Activated naive CD4-positive, alpha-beta T cell treated with anti-CD3 and anti-CD28 coated beads, Interleukin-2, amount 10 ng/mL, durations not matched to agents 7 days and 5 days (primary cell): ENCODE measurements at regions not wholly inside any gene's neighbourhood (a gene's known extent, or its start where the extent isn't known, plus 50 kb on each side); places are given as distances from the start of the nearest gene placed in this dataset.
"Not testable (repeated sequence)": the region's sequence is repeated elsewhere in the genome, so short reads cannot be mapped to it uniquely, and the experiment has no call there.

Source experiments
- CTCF ChIA-PET: fragments of 350-600 bp; sonication (Branson Sonifier 250); formaldehyde crosslinking; loops from one replicate; lab custom pipeline; 2021; ENCODE audit warnings: antibody characterized with exemption; lab: Charles Lee
- DNase-seq: peaks from one replicate; pipeline ENCODE4 v3.0.0-alpha.2; 2020
- H3K27ac Mint-ChIP-seq: one replicate; pipeline ENCODE4 v1.8.0; 2021; ENCODE audit warnings: mild to moderate bottlenecking, moderate library complexity, mixed read lengths
- H3K27me3 Mint-ChIP-seq: one replicate; pipeline ENCODE4 v1.8.0; 2021; ENCODE audit warnings: mild to moderate bottlenecking, mixed read lengths
- H3K36me3 Mint-ChIP-seq: one replicate; pipeline ENCODE4 v1.8.0; 2021; ENCODE audit warnings: mixed read lengths
- H3K4me1 Mint-ChIP-seq: one replicate; pipeline ENCODE4 v1.8.0; 2021; ENCODE audit warnings: mixed read lengths
- H3K4me3 Mint-ChIP-seq: one replicate; pipeline ENCODE4 v1.8.0; 2021; ENCODE audit warnings: mild to moderate bottlenecking, moderate library complexity, mixed read lengths
- H3K9me3 Mint-ChIP-seq: one replicate; pipeline ENCODE4 v1.8.0; 2021; ENCODE audit warnings: mixed read lengths

GRCh38 chr18:8507915-8508705 is 101.1 kb upstream of the RAB12 start:
- Mint-ChIP-seq H3K4me3 (no peak overlapping the region), H3K4me1 (no peaks in the 10 kb centered on the region), H3K27me3 (peaks cover 6% of the 10 kb centered on the region), H3K9me3 (no peaks in the 10 kb centered on the region), H3K27ac (no peak overlapping the region), H3K36me3 (no peaks in the 10 kb centered on the region)
- no peak for DNase-seq
- CTCF ChIA-PET, result interaction anchor here (0.6 kb wide), 1 partner anchor 27 kb away, joined by 3 read pairs; no protein-coding TSS in a partner anchor

GRCh38 chr18:8513249-8513648 is 96.0 kb upstream of the RAB12 start:
- Mint-ChIP-seq H3K27me3 (peaks cover 7% of the 10 kb centered on the region), H3K36me3 (no peaks in the 10 kb centered on the region), H3K9me3 (no peaks in the 10 kb centered on the region), H3K4me1 (no peaks in the 10 kb centered on the region), H3K27ac (no peak overlapping the region), H3K4me3 (no peak overlapping the region)
- no peak for DNase-seq
- CTCF ChIA-PET, result no interaction called here

DNA sequence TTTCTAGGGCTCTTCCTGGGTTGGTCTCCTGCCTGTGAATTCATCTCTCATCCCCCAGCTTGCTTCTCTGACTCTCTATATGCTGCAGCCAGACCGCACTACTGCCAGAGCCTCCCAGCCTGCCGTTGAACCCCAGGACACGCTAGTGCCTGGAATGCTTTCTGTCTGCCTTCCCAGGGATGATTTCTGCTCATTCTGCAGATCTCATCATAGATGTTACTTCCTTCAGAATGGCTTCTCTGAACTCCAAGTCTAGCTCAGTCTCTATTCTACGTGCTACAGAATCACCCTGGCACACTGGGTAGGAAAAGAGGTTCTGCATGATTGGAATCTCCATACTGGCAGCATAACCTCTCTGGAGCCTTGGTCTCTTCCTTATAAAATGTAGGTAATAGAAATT is 94.8 kb upstream of the RAB12 start:
- Mint-ChIP-seq H3K9me3 (no peaks in the 10 kb centered on the region), H3K4me1 (no peaks in the 10 kb centered on the region), H3K27me3 (peaks cover 7% of the 10 kb centered on the region), H3K36me3 (no peaks in the 10 kb centered on the region), H3K4me3 (no peak overlapping the region), H3K27ac (no peak overlapping the region)
- DNase-seq, result no peak
- CTCF ChIA-PET, result no interaction called here

DNA sequence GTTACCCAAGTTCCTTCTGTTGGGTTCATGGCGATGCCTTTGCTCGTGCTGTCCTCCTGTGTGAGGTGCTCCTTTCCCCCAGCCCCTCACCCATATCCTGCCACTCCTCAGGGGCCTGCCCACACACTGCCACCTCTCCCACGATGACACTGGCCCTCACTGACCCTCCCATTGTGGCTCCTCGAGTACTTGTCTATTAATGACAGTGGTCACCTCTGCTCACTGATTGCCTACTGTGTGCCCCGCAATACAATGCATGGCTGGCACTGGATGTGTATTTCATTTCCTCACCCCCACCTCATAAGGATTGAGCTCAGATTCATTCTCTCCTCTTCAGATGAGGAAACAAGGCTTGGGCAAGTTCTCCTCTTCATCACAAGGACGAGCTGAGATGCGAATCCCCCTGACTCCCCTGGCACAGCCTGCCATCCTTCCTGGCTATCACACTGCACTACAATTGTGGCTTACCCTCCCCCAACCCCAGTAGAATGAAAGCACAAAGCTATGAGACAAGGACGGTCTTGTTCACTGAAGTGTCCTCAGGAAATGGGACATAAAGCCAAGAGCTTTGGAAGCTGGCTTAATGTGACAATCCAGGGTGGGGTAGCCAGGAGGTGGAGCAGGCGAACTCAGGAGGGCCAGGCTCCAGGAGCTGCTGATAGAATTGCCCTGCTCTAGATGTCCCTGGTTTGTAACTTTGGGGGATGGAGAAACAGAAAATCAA is 93.9 kb upstream of the RAB12 start:
- Mint-ChIP-seq H3K4me3 (no peak overlapping the region), H3K27ac (no peak overlapping the region), H3K9me3 (no peaks in the 10 kb centered on the region), H3K27me3 (peaks cover 8% of the 10 kb centered on the region), H3K4me1 (no peaks in the 10 kb centered on the region), H3K36me3 (no peaks in the 10 kb centered on the region)
- CTCF ChIA-PET, result no interaction called here
- no peak for DNase-seq

- no peaks in the 10 kb centered on the region for H3K4me1 Mint-ChIP-seq
- no peaks in the 10 kb centered on the region for H3K36me3 Mint-ChIP-seq
- no peak overlapping the region for H3K27ac Mint-ChIP-seq
- H3K4me3 Mint-ChIP-seq, result no peak overlapping the region
- H3K9me3 Mint-ChIP-seq, result no peaks in the 10 kb centered on the region
- H3K27me3 Mint-ChIP-seq, result peaks cover 11% of the 10 kb centered on the region
- CTCF ChIA-PET, result no interaction called here
- no peak for DNase-seq
Observed at GRCh38 chr18:8516371-8517250, 92.6 kb upstream of the RAB12 start.

- CTCF ChIA-PET, result no interaction called here
- Mint-ChIP-seq H3K4me1 (no peaks in the 10 kb centered on the region), H3K9me3 (no peaks in the 10 kb centered on the region), H3K4me3 (no peak overlapping the region), H3K27ac (no peak overlapping the region), H3K36me3 (no peaks in the 10 kb centered on the region), H3K27me3 (peaks cover 11% of the 10 kb centered on the region)
- no peak for DNase-seq
Observed at GRCh38 chr18:8517276-8517675, 92.0 kb upstream of the RAB12 start.

DNA sequence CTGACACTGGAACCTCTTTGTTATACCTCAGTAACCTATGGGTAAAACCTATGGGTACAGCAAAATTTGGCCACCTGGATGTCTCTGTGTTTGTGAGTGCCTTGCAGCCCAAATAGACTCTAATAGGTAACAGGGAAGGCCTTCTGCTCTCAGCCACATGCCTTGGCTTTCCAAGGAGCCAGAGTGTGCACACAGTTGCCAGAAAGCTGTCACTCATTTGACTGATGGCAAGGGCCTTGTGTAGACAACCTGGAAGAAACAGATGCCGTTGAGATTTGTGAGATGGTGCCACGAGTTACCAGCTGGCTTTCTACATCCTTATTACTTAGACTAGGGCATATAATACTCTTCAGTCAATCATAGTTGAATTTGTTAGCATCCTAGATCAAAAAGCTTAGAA is 90.1 kb upstream of the RAB12 start:
- no peak overlapping the region for H3K4me3 Mint-ChIP-seq
- no peak overlapping the region for H3K27ac Mint-ChIP-seq
- CTCF ChIA-PET, result no interaction called here
- no peaks in the 10 kb centered on the region for H3K36me3 Mint-ChIP-seq
- no peaks in the 10 kb centered on the region for H3K4me1 Mint-ChIP-seq
- DNase-seq, result no peak
- peaks cover 20% of the 10 kb centered on the region for H3K27me3 Mint-ChIP-seq
- H3K9me3 Mint-ChIP-seq, result no peaks in the 10 kb centered on the region

DNA sequence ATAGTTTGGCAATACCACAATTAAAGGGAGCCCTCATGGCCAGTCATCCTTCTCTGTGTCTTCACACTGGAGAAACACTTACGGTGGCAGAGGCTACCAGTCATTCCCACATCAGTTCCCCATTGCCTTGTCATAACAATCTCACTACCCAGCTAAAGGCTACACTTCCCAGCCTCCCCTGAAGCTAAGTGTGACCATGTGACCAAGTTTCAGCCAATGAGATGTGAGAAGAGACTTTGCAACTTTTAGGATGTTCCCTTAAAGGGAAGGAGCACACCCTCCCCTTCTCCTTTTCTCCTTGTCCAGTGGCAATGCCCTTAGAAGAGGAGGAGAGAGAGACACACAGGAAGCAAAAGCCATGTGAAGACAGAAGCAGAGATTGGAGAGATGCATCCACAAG is 89.0 kb upstream of the RAB12 start:
- no peak overlapping the region for H3K4me3 Mint-ChIP-seq
- DNase-seq, result no peak
- CTCF ChIA-PET, result no interaction called here
- H3K36me3 Mint-ChIP-seq, result no peaks in the 10 kb centered on the region
- H3K4me1 Mint-ChIP-seq, result peaks cover 5% of the 10 kb centered on the region
- peaks cover 20% of the 10 kb centered on the region for H3K27me3 Mint-ChIP-seq
- no peak overlapping the region for H3K27ac Mint-ChIP-seq
- H3K9me3 Mint-ChIP-seq, result no peaks in the 10 kb centered on the region

DNA sequence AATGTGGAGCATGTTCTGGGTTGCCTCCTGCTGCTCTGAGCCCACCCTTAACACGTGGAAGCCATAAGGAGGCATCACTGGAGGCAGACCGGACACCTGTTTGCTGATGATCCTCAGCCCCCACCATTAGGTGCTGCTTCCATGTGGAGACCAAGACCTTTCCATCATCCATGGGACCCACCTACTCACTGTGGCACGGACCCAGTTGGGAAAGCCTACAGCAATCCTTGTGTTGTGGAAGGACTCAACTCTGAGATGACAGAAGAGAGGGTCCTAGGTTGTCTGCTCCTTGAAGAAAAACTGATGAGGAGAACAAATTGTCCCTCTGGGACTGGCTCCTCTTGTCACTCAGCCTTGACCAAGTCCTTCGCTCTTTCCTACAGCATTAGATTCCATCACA is 86.5 kb upstream of the RAB12 start:
- no peaks in the 10 kb centered on the region for H3K36me3 Mint-ChIP-seq
- H3K9me3 Mint-ChIP-seq, result no peaks in the 10 kb centered on the region
- peaks cover 23% of the 10 kb centered on the region for H3K27me3 Mint-ChIP-seq
- no peak overlapping the region for H3K27ac Mint-ChIP-seq
- CTCF ChIA-PET, result no interaction called here
- no peak for DNase-seq
- peaks cover 14% of the 10 kb centered on the region for H3K4me1 Mint-ChIP-seq
- H3K4me3 Mint-ChIP-seq, result no peak overlapping the region

- peaks cover 10% of the 10 kb centered on the region for H3K9me3 Mint-ChIP-seq
- CTCF ChIA-PET, result no interaction called here
- H3K4me1 Mint-ChIP-seq, result peaks cover 14% of the 10 kb centered on the region
- peak; percentile 22 for DNase-seq
- peak overlapping the region; percentile 77 for H3K27ac Mint-ChIP-seq
- H3K36me3 Mint-ChIP-seq, result no peaks in the 10 kb centered on the region
- peaks cover 23% of the 10 kb centered on the region for H3K27me3 Mint-ChIP-seq
- no peak overlapping the region for H3K4me3 Mint-ChIP-seq
Observed at GRCh38 chr18:8525692-8526091, 83.5 kb upstream of the RAB12 start.

DNA sequence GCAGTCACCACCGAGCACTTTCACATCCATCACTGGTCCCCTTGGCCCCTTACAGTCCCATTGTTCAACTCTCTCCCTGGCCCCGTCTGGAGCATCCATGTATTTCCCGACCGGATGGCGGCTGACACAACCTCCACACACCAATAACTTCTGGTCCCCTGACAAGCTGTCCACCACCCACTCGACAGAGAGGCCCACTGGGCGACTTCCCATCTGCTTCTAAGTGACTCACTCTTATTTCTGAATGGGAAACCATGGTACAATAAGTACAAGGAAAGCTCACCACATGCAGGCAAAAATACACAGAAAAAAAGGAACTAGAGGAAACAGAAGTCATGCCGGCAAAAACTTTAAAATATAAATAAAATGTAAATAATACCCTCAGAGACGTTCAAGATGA is 82.9 kb upstream of the RAB12 start:
- Mint-ChIP-seq H3K27me3 (peaks cover 23% of the 10 kb centered on the region), H3K4me3 (no peak overlapping the region), H3K36me3 (no peaks in the 10 kb centered on the region), H3K4me1 (peaks cover 14% of the 10 kb centered on the region), H3K9me3 (peaks cover 17% of the 10 kb centered on the region), H3K27ac (peak overlapping the region; percentile 77)
- CTCF ChIA-PET, result no interaction called here
- no peak for DNase-seq

DNA sequence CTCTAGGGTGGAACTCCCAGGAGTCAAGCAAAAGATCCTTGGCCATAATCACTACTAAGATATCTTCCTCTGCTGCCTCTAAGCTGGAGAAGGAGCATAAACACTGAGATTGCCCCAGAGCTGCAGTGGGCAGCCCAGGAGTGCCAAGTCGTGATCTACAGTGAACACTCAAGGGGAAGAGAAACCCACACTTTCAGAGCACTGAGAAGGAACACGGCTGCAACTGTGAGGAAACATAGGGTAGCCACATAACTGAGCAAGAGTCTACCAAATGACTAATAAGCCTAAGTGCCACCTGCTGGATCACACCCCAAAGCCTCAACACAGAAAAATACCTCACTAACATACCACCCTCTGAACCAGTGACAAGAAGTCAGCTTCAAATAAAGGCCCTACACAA is 79.6 kb upstream of the RAB12 start:
- peaks cover 14% of the 10 kb centered on the region for H3K4me1 Mint-ChIP-seq
- H3K4me3 Mint-ChIP-seq, result no peak overlapping the region
- no peak for DNase-seq
- CTCF ChIA-PET, result no interaction called here
- no peaks in the 10 kb centered on the region for H3K36me3 Mint-ChIP-seq
- H3K9me3 Mint-ChIP-seq, result peaks cover 31% of the 10 kb centered on the region
- H3K27me3 Mint-ChIP-seq, result peaks cover 14% of the 10 kb centered on the region
- no peak overlapping the region for H3K27ac Mint-ChIP-seq

GRCh38 chr18:8531084-8531483 is 78.2 kb upstream of the RAB12 start:
- H3K27ac Mint-ChIP-seq, DNase-seq, H3K4me1 Mint-ChIP-seq, CTCF ChIA-PET, H3K27me3 Mint-ChIP-seq, H3K36me3 Mint-ChIP-seq, H3K4me3 Mint-ChIP-seq: not testable (repeated sequence)
- peaks cover 31% of the 10 kb centered on the region for H3K9me3 Mint-ChIP-seq

GRCh38 chr18:8536231-8536630 is 73.0 kb upstream of the RAB12 start:
- Mint-ChIP-seq H3K4me1 (no peaks in the 10 kb centered on the region), H3K4me3 (no peak overlapping the region), H3K27ac (no peak overlapping the region), H3K27me3 (peaks cover 5% of the 10 kb centered on the region), H3K9me3 (peaks cover 15% of the 10 kb centered on the region), H3K36me3 (no peaks in the 10 kb centered on the region)
- no peak for DNase-seq
- CTCF ChIA-PET, result no interaction called here
